HFFc6 (cell line): ENCODE measurements at regions not wholly inside any gene's neighbourhood (a gene's known extent, or its start where the extent isn't known, plus 50 kb on each side); places are given as distances from the start of the nearest gene placed in this dataset.

ENCODE experiments used
- DNase-seq: peaks from one replicate; pipeline ENCODE4 v3.0.0-alpha.2; 2018
- H3K27ac Mint-ChIP-seq: 2 replicates; pipeline ENCODE4 v1.8.0; 2020; ENCODE audit warnings: mild to moderate bottlenecking, mixed read lengths
- H3K27me3 Mint-ChIP-seq: 2 replicates; pipeline ENCODE4 v1.8.0; 2021; ENCODE audit warnings: mild to moderate bottlenecking, moderate library complexity, mixed read lengths; ENCODE audit not compliant: insufficient read depth
- H3K36me3 Mint-ChIP-seq: 2 replicates; pipeline ENCODE4 v1.8.0; 2021; ENCODE audit warnings: low read depth, mixed read lengths
- H3K4me1 Mint-ChIP-seq: 2 replicates; pipeline ENCODE4 v1.8.0; 2020; ENCODE audit warnings: low read depth, mixed read lengths
- H3K4me3 Mint-ChIP-seq: 2 replicates; pipeline ENCODE4 v1.8.0; 2020; ENCODE audit warnings: mild to moderate bottlenecking, moderate library complexity, mixed read lengths
- H3K9me3 Mint-ChIP-seq: 2 replicates; pipeline ENCODE4 v1.8.0; 2020; ENCODE audit warnings: mild to moderate bottlenecking, mixed read lengths
- CTCF ChIP-seq: fragments of 200-600 bp; sonication (generic); IDR thresholded peaks from 2 replicates; pipeline ENCODE4 v1.5.0; 2021; ENCODE audit warnings: antibody characterized with exemption, mild to moderate bottlenecking

- Mint-ChIP-seq H3K36me3 (peaks cover 10% of the 10 kb centered on the region), H3K4me3 (no peak overlapping the region), H3K4me1 (no peaks in the 10 kb centered on the region), H3K27ac (no peak overlapping the region), H3K27me3 (peaks cover 1% of the 10 kb centered on the region; the same call in 1 of the 2 replicates), H3K9me3 (peaks cover 52% of the 10 kb centered on the region)
- DNase-seq, result no peak
- TF ChIP-seq CTCF, result no peak
Measured at GRCh38 chr4:189364032-189364449, 576.6 kb upstream of the FRG1 start.

- peaks cover 1% of the 10 kb centered on the region; the same call in 1 of the 2 replicates for H3K27me3 Mint-ChIP-seq
- no peak for DNase-seq
- H3K9me3 Mint-ChIP-seq, result peaks cover 46% of the 10 kb centered on the region
- no peaks in the 10 kb centered on the region for H3K4me1 Mint-ChIP-seq
- H3K4me3 Mint-ChIP-seq, result no peak overlapping the region
- no peak for TF ChIP-seq CTCF
- H3K36me3 Mint-ChIP-seq, result peaks cover 10% of the 10 kb centered on the region
- no peak overlapping the region for H3K27ac Mint-ChIP-seq
Measured at GRCh38 chr4:189365451-189365850, 575.2 kb upstream of the FRG1 start.

- H3K27ac Mint-ChIP-seq, result no peak overlapping the region
- no peak overlapping the region for H3K4me3 Mint-ChIP-seq
- H3K36me3 Mint-ChIP-seq, result peaks cover 14% of the 10 kb centered on the region
- H3K27me3 Mint-ChIP-seq, result peaks cover 3% of the 10 kb centered on the region; the same call in 1 of the 2 replicates
- H3K4me1 Mint-ChIP-seq, result no peaks in the 10 kb centered on the region
- no peak for TF ChIP-seq CTCF
- peaks cover 52% of the 10 kb centered on the region for H3K9me3 Mint-ChIP-seq
- DNase-seq, result no peak
Measured at GRCh38 chr4:189367832-189368231, 572.8 kb upstream of the FRG1 start.

- Mint-ChIP-seq H3K27ac (no peak overlapping the region), H3K27me3 (peaks cover 1% of the 10 kb centered on the region; the same call in 1 of the 2 replicates), H3K36me3 (0 out of 2 replicates have a peak, but pooled peaks cover 5% of the 10 kb centered on the region), H3K4me3 (no peak overlapping the region), H3K4me1 (no peaks in the 10 kb centered on the region), H3K9me3 (peaks cover 55% of the 10 kb centered on the region)
- no peak for TF ChIP-seq CTCF
- DNase-seq, result no peak
Measured at GRCh38 chr4:189374176-189374575, 566.5 kb upstream of the FRG1 start.

- DNase-seq, result no peak
- Mint-ChIP-seq H3K36me3 (no peaks in the 10 kb centered on the region), H3K27me3 (no peaks in the 10 kb centered on the region), H3K27ac (no peak overlapping the region), H3K9me3 (peaks cover 53% of the 10 kb centered on the region), H3K4me3 (no peak overlapping the region), H3K4me1 (no peaks in the 10 kb centered on the region)
- no peak for TF ChIP-seq CTCF
Measured at GRCh38 chr4:189376901-189377300, 563.8 kb upstream of the FRG1 start.

- Mint-ChIP-seq H3K4me3 (no peak overlapping the region), H3K4me1 (no peaks in the 10 kb centered on the region)
- TF ChIP-seq CTCF, result no peak
Measured at GRCh38 chr4:189377569-189377968, 563.1 kb upstream of the FRG1 start.

More at GRCh38 chr4:189377569-189377968, 563.1 kb upstream of the FRG1 start:
- no peaks in the 10 kb centered on the region for H3K27me3 Mint-ChIP-seq
- DNase-seq, result no peak
- peaks cover 53% of the 10 kb centered on the region for H3K9me3 Mint-ChIP-seq
- H3K36me3 Mint-ChIP-seq, result no peaks in the 10 kb centered on the region
- no peak overlapping the region for H3K27ac Mint-ChIP-seq
